K562 (cell line): ENCODE measurements at regions not wholly inside any gene's neighbourhood (a gene's known extent, or its start where the extent isn't known, plus 50 kb on each side); places are given as distances from the start of the nearest gene placed in this dataset.

Experiments used
- ATAC-seq: fragments of 200-7000 bp; cut with Tn5 transposase; 3 replicates; pipeline ENCODE4 v1.9.1; 2020; ENCODE audit warnings: moderate library complexity
- BruUV-seq: library from RNA; stranded (reverse); fragments of 400-500 nt; replicated peaks from 2 replicates; lab custom pipeline; 2021; lab: Mats Ljungman, UMichigan
- CTCF ChIA-PET: fragments of 300-600 bp; formaldehyde crosslinking; extraction: SDS; loops from one replicate; lab custom pipeline; 2021; ENCODE audit warnings: low intra/inter-chr PET ratio; lab: Yijun Ruan, JAX
- POLR2A ChIA-PET: fragments of 300-600, 350-650 bp; sonication (Branson Sonifier 250); formaldehyde crosslinking; extraction: SDS; loops from one replicate; lab custom pipeline; 2021; ENCODE audit warnings: antibody characterized with exemption, inconsistent platforms; lab: Yijun Ruan, JAX
- DNase-seq, 4 experiments: peaks; one replicate each; pipeline versions ENCODE4 v3.0.0 to v3.0.0-alpha.2; 2011 to 2018; ENCODE audit warnings: low spot score in 3 of 4, mixed read lengths in 3 of 4; ENCODE audit errors: extremely low read depth in 1 of 4
- FAIRE-seq: peaks from 2 replicates; lab custom pipeline; 2011; peaks lifted over from hg19 to GRCh38; lab: Jason Lieb, UNC
- H2AFZ ChIP-seq: 2 replicates; pipeline ENCODE4 v1.6.0; 2011; ENCODE audit warnings: low read depth, low read length, control low read depth, inconsistent platforms
- H3K27ac ChIP-seq: fragments of 200-600 bp; 3 replicates; pipeline ENCODE4 v1.8.0; 2011; ENCODE audit warnings: low read depth, mild to moderate bottlenecking, control low read depth, inconsistent platforms, low read length, moderate library complexity, mixed read lengths; ENCODE audit errors: extremely low read depth
- H3K27me3 ChIP-seq, 2 experiments: fragments of 300-600 bp in 1 of 2; 2 replicates in 1 of 2; 3 replicates in 1 of 2; pipeline versions ENCODE4 v1.6.0 to v1.8.0; 2011; ENCODE audit warnings: inconsistent platforms in 2 of 2, low read length in 2 of 2, mild to moderate bottlenecking in 1 of 2, mixed read lengths in 1 of 2, moderate library complexity in 1 of 2; ENCODE audit not compliant: control insufficient read depth in 2 of 2, insufficient read depth in 2 of 2
- H3K36me3 ChIP-seq: fragments of 300-600 bp; 3 replicates; pipeline ENCODE4 v1.8.0; 2011; ENCODE audit warnings: mild to moderate bottlenecking, low read length, inconsistent platforms; ENCODE audit not compliant: control insufficient read depth, insufficient read depth
- H3K4me1 ChIP-seq, 2 experiments: fragments of 200-600 bp in 1 of 2; replicated peaks in 1 of 2; 2 replicates in 1 of 2; 3 replicates in 1 of 2; pipeline versions ENCODE4 v1.5.1 to v1.8.0; 2011; ENCODE audit warnings: inconsistent platforms in 2 of 2, low read length in 2 of 2, mild to moderate bottlenecking in 1 of 2, mixed read lengths in 1 of 2, moderate library complexity in 1 of 2; ENCODE audit not compliant: control insufficient read depth in 2 of 2, insufficient read depth in 2 of 2
- H3K4me2 ChIP-seq: 2 replicates; pipeline ENCODE4 v1.6.1; 2011; ENCODE audit warnings: low read length, control low read depth, inconsistent platforms, mixed read lengths; ENCODE audit not compliant: insufficient read depth
- H3K4me3 ChIP-seq: fragments of 200-600 bp; sonication (generic), shearing (Covaris generic); 2 replicates; pipeline ENCODE4 v1.5.1; 2016; ENCODE audit warnings: control low read depth, inconsistent platforms
- H3K79me2 ChIP-seq: fragments of 200-600 bp; 3 replicates; pipeline ENCODE4 v1.8.0; 2011; ENCODE audit warnings: low read length, inconsistent platforms; ENCODE audit not compliant: control insufficient read depth, insufficient read depth
- H3K9ac ChIP-seq, 2 experiments: 2 replicates each; pipeline versions ENCODE4 v1.6.0 to v1.6.1; 2011; ENCODE audit warnings: low read depth in 2 of 2, low read length in 2 of 2, control low read depth in 1 of 2, inconsistent platforms in 1 of 2, mild to moderate bottlenecking in 1 of 2, mixed read lengths in 1 of 2; ENCODE audit not compliant: insufficient read depth in 1 of 2
- H3K9me1 ChIP-seq: one replicate; pipeline ENCODE4 v1.6.0; 2011; ENCODE audit warnings: inconsistent platforms, mild to moderate bottlenecking, low read length, moderate library complexity; ENCODE audit not compliant: control insufficient read depth, insufficient read depth
- H3K9me3 ChIP-seq: replicated peaks from 2 replicates; pipeline ENCODE4 v1.5.1; 2011; ENCODE audit warnings: low read depth, low read length, inconsistent platforms; ENCODE audit not compliant: control insufficient read depth, insufficient read depth
- H4K20me1 ChIP-seq: replicated peaks from 2 replicates; pipeline ENCODE4 v1.6.1; 2011; ENCODE audit warnings: low read length, inconsistent platforms, mixed read lengths; ENCODE audit not compliant: control insufficient read depth, insufficient read depth
- AFF1 ChIP-seq, 2 experiments: fragments of 450-650 bp; IDR thresholded peaks; 2 replicates each; pipeline ENCODE4 v1.6.1; 2018; ENCODE audit warnings: mild to moderate bottlenecking in 2 of 2, low read depth in 1 of 2; ENCODE audit not compliant: partially characterized antibody in 2 of 2
- CBFB ChIP-seq: sonication (generic); formaldehyde crosslinking; IDR thresholded peaks from 2 replicates; pipeline ENCODE4 v1.4.0; 2020; ENCODE audit warnings: mild to moderate bottlenecking, missing genetic modification reagents
- EP300 ChIP-seq: IDR thresholded peaks from 2 replicates; pipeline ENCODE4 v1.6.1; 2012; ENCODE audit warnings: low read length, improper control_type of control experiment
- MCM2 ChIP-seq: fragments of 450-650 bp; IDR thresholded peaks from 2 replicates; pipeline ENCODE4 v1.6.1; 2017; ENCODE audit warnings: low read depth, mild to moderate bottlenecking
- MCM3 ChIP-seq: fragments of 450-650 bp; IDR thresholded peaks from 2 replicates; pipeline ENCODE4 v1.6.1; 2016
- MEF2A ChIP-seq: IDR thresholded peaks from 2 replicates; pipeline ENCODE4 v1.6.1; 2011; ENCODE audit warnings: low read depth, mild to moderate bottlenecking, low read length, moderate library complexity; ENCODE audit not compliant: control insufficient read depth
- RBM34 ChIP-seq: fragments of 200-400 bp; formaldehyde crosslinking; IDR thresholded peaks from 2 replicates; pipeline ENCODE4 v1.6.1; 2018; ENCODE audit warnings: low read length, borderline replicate concordance; ENCODE audit not compliant: insufficient read depth
- SRSF1 ChIP-seq: fragments of 200-400 bp; formaldehyde crosslinking; IDR thresholded peaks from 2 replicates; pipeline ENCODE4 v1.6.1; 2017; ENCODE audit warnings: mild to moderate bottlenecking, low read depth, low read length, moderate library complexity
- ZBTB43 ChIP-seq: sonication (generic); formaldehyde crosslinking; IDR thresholded peaks from 2 replicates; pipeline ENCODE4 v1.8.0; 2023; ENCODE audit warnings: mild to moderate bottlenecking, missing genetic modification reagents
- ZNF12 ChIP-seq: sonication (generic); formaldehyde crosslinking; IDR thresholded peaks from 2 replicates; pipeline ENCODE4 v1.4.0; 2020; ENCODE audit warnings: mild to moderate bottlenecking, missing genetic modification reagents
- ZNF124 ChIP-seq: sonication (generic); formaldehyde crosslinking; IDR thresholded peaks from 2 replicates; pipeline ENCODE4 v1.8.1; 2022; ENCODE audit warnings: missing genetic modification reagents
- ZNF384 ChIP-seq: IDR thresholded peaks from 2 replicates; pipeline ENCODE4 v1.6.1; 2012; ENCODE audit warnings: low read depth, low read length, improper control_type of control experiment
- ZNF589 ChIP-seq: fragments of 200-800 bp; sonication (Bioruptor generic); IDR thresholded peaks from 2 replicates; pipeline ENCODE4 v1.6.1; 2016; ENCODE audit warnings: low read depth, missing genetic modification characterization, missing compliant biosample characterization
- WGBS: fragments of 100-300 bp; shearing (Covaris generic); methylation state at CpG from one replicate; pipeline ENCODE4 v1.1.6; 2016; ENCODE audit warnings: low coverage, mixed read lengths; ENCODE audit not compliant: insufficient coverage; ENCODE audit errors: missing lambda C conversion rate; 5-methylcytosine and 5-hydroxymethylcytosine counted together
- in situ Hi-C: fragments of 300-500 bp; cut with MboI; formaldehyde crosslinking; loops from 4 replicates; pipeline ENCODE4 v1.15.0; 2018; ENCODE audit warnings: inconsistent platforms, mixed read lengths
- intact Hi-C: fragments of 100-400 bp; cut with micrococcal nuclease; formaldehyde crosslinking; loops from 2 replicates; pipeline ENCODE4 v1.14.2; 2022
- TF ChIP-seq, protein P1 (sequence below): fragments of 200-800 bp; sonication (Bioruptor generic); IDR thresholded peaks from 2 replicates; pipeline ENCODE4 v1.6.1; 2017; ENCODE audit warnings: missing genetic modification characterization, missing compliant biosample characterization

- intact Hi-C loops = no loop called here
- no TSS peak for BruUV-seq
- no peak for ATAC-seq
- TF ChIP-seq, protein P1, sequence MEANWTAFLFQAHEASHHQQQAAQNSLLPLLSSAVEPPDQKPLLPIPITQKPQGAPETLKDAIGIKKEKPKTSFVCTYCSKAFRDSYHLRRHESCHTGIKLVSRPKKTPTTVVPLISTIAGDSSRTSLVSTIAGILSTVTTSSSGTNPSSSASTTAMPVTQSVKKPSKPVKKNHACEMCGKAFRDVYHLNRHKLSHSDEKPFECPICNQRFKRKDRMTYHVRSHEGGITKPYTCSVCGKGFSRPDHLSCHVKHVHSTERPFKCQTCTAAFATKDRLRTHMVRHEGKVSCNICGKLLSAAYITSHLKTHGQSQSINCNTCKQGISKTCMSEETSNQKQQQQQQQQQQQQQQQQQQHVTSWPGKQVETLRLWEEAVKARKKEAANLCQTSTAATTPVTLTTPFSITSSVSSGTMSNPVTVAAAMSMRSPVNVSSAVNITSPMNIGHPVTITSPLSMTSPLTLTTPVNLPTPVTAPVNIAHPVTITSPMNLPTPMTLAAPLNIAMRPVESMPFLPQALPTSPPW (CRISPR knock-in tag) = no peak
- TF ChIP-seq MEF2A (no peak), SRSF1 (no peak), ZNF384 (no peak), AFF1 (IDR thresholded peaks at IDR 0.05; ENCODE audit: low read depth in 1 of 2, partially characterized antibody in 2 of 2) (no peak), EP300 (no peak), MCM3 (no peak), ZNF12 (CRISPR knock-in tag) (no peak), ZNF589 (CRISPR knock-in tag) (no peak), ZBTB43 (CRISPR knock-in tag) (no peak), RBM34 (no peak), MCM2 (no peak), CBFB (CRISPR knock-in tag) (no peak), ZNF124 (CRISPR knock-in tag) (no peak)
Measured at GRCh38 chr3:147132168-147132567, 274.2 kb downstream of the ZIC4 start.

More at GRCh38 chr3:147132168-147132567, 274.2 kb downstream of the ZIC4 start:
- Histone ChIP-seq H3K4me3 (no peak overlapping the region), H3K9me3 (no peaks in the 10 kb centered on the region), H3K36me3 (no peaks in the 10 kb centered on the region), H3K9ac (no peak overlapping the region), H2AFZ (no peak overlapping the region), H3K79me2 (no peaks in the 10 kb centered on the region), H4K20me1 (no peaks in the 10 kb centered on the region), H3K9me1 (no peaks in the 10 kb centered on the region), H3K27me3 (no peaks in the 10 kb centered on the region), H3K27ac (no peak overlapping the region), H3K4me1 (no peaks in the 10 kb centered on the region), H3K4me2 (no peak overlapping the region)
- ChIA-PET CTCF (no interaction called here), POLR2A (no interaction called here)
- DNase-seq = no peak
- in situ Hi-C loops = no loop called here
- FAIRE-seq = no peak
- WGBS = 6% methylated on average over 1 of the region's 1 CpG
